SK-N-DZ (cell line): ENCODE measurements at regions not wholly inside any gene's neighbourhood (a gene's known extent, or its start where the extent isn't known, plus 50 kb on each side); places are given as distances from the start of the nearest gene placed in this dataset.
A peak's percentile ranks its signal among the peaks of the same experiment; 100 is the strongest.
"Not testable (repeated sequence)": the region's sequence is repeated elsewhere in the genome, so short reads cannot be mapped to it uniquely, and the experiment has no call there.

ENCODE experiments used
- DNase-seq: peaks from one replicate; pipeline ENCODE4 v3.0.0-alpha.2; 2015; ENCODE audit warnings: low spot score

GRCh38 chr3:36656873-36657272, 107.5 kb downstream of the DCLK3 start:
- no peak for DNase-seq

DNA sequence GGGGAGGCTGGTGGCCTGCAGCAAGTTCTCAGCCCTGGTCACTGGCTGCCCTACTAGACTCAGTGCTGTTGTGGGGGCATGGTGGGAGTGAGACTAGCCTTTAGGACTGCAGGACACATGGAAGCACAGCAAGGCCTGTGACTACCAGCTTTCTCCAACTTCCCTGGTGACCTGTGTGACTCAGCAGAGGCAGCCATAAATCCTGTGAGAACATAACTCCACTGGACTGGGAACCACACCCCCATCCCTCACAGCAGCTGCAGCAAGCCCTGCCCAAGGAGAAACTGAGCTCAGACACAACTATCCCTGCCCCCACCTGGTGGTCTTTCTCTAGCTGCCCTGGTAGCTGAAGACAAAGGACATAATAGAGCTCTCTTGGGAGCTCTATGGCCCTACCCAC, 111.3 kb downstream of the DCLK3 start:
- DNase-seq, result no peak

GRCh38 chr3:36652104-36652503, 112.2 kb downstream of the DCLK3 start:
- no peak for DNase-seq

GRCh38 chr3:36650271-36650671, 114.1 kb downstream of the DCLK3 start:
- DNase-seq, result no peak

- DNase-seq, result no peak
Observed at GRCh38 chr3:36649125-36649524, 115.2 kb downstream of the DCLK3 start.

DNA sequence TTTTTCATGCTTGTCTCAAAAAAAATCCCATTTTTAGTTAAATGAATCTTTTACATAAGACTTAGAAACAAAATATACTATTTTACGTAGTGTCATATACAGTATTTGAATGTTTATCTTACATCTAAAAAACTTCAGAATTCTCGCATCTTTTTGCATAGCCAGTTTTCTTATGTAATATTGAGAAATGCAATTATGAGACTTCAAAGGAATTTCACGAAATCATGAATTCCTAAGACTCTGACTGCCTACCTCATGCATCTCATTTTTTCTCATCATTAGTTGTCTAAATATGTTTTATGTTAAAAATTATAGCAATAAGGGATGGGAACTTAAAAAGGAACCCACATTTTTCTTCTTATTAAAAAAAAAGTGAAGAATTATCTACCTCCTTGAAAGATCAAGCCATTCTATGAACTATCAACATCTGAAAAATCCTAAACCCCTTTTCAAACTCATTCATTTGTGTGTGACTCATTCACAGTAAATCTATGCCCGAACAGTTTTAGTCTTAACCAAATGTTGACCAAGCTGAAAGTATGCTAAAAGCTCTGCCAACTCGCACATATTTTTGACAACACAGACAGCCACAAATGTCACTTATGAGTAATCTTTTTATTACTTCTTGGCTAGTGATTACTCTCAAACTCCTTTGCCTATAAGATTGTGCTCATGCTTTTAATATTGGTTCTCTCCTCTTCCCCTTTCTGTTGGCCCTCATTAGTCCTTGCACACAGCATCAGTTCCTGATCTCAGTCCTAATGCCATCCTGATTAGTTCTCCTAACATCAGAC, 115.9 kb downstream of the DCLK3 start:
- no peak for DNase-seq

DNA sequence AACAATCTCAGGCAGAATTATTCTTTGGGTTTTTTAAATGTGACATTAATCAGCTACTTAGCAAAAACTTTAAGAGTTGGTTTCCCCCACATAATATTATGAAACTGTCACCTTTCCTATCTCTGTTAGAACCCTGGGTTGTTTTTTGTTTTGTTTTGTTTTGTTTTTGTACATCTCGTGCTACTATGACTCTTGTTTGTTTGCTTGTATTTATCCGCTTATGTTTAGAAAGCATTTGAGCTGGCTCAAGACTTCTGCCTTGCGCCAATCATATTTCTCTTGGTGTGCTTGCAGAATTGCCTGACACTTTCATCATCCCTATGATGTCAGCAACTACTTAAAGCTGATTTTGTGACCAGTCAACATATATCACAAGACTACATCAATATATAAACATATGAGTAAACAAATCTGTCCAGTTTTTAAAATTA, 116.9 kb downstream of the DCLK3 start:
- DNase-seq, result no peak

GRCh38 chr3:36643192-36643591, 121.2 kb downstream of the DCLK3 start:
- no peak for DNase-seq

DNA sequence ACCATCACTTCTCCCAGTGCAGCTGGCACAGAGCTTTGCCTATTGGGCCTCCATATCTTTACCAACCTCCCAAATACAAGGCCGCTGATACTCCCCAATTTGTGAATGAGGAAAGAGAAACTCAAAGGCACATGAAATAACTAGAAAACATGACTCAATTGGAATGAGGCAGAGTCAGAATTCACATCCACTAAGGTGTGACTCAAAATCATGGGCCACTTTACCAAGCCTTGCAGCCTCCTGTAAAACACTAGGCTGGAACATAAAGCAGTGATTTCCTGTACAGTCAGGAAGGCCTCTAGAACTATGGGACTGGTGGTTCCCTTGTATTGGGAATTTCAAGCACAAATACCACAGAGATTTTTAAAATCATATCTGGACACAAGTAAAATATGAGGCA, 128.6 kb downstream of the DCLK3 start:
- DNase-seq, result no peak

- DNase-seq, result not testable (repeated sequence)
Observed at GRCh38 chr3:36633897-36634296, 130.5 kb downstream of the DCLK3 start.

GRCh38 chr3:36633060-36633459, 131.3 kb downstream of the DCLK3 start:
- DNase-seq, result no peak

DNA sequence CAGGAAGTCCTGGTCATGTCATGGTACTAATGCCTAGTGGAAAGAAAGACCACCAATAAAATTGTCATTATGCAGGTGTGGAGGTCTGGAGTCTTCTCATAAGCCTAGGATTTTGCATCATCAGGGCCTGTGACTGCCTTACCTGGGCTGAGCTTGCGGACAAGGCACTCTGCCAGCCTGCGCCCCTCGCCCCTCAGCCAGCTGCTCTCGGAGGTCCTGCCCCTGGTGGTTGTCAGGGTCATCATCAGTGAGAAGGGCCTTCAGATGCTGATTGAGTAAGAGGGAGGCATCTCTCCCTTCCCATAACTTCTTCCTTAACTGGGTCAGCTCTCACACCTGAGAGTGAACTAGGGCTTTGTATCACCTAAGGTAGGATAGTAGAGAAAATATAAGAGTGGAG, 132.8 kb downstream of the DCLK3 start:
- DNase-seq, result no peak

DNA sequence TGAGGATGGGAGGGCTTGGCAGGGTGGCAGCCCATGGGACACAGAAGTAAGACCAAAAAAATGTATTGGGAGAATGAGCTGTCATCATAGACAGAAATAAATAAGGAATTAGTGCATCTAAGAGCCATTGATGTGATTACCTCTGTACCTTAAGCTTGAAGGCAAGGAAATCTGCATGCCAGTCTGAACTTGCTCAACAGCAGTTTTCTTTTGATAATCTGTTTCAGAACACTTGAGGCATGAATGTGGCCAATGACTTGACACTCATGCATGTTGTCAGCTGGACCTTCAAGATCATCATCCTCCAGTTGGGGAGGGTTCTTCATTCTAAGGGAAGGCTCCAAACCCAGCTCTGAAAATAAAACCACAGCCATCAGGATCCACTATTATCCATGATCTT, 148.5 kb downstream of the DCLK3 start:
- no peak for DNase-seq

DNA sequence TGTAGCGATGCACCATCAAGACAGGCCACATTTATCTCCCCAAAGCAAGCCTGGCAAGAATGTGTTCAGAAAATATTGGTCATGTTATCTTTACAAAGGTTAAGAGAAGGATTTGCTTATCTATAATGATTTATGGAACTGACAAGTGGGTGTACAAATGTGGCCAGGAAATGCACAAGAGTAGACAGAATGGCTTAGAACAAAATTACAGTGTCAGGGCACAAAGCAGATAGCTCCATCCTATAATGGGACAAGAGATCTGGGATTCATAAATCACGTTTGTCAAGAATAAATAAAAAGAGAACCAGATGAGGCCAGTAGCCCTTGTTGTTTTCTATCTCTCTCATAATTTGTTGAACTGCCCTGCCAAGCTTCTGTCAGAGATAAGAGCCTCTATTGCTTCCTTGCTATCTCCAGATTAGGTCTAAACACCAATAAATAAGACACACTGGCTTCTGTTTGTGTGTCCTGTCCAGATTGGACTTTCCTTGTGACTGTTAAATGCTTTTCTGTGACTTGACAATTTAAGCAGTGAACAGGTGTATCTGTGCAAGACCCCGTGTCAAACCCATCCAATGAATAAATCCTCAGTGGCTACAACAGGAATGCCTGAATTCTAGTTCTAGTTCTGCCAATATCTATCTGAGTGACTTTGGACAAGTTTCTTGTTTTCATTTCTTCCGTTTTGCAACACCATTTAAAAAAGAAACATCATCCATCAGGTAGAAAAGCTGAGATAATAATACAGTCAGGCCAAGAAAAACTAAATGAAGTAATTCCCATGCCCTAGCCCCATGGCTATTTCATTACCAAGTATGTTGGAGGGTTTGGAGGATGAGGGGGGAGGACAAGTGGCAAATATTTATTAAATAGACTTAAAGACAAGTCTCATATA, 157.2 kb downstream of the DCLK3 start:
- DNase-seq, result peak; percentile 98

GRCh38 chr3:36603423-36603822, 160.9 kb downstream of the DCLK3 start:
- no peak for DNase-seq

- DNase-seq, result no peak
Observed at GRCh38 chr3:36600404-36600803, 163.9 kb downstream of the DCLK3 start.
